ENCODE measurements at regions not wholly inside any gene's neighbourhood (a gene's known extent, or its start where the extent isn't known, plus 50 kb on each side); places are given as distances from the start of the nearest gene placed in this dataset.

DNA sequence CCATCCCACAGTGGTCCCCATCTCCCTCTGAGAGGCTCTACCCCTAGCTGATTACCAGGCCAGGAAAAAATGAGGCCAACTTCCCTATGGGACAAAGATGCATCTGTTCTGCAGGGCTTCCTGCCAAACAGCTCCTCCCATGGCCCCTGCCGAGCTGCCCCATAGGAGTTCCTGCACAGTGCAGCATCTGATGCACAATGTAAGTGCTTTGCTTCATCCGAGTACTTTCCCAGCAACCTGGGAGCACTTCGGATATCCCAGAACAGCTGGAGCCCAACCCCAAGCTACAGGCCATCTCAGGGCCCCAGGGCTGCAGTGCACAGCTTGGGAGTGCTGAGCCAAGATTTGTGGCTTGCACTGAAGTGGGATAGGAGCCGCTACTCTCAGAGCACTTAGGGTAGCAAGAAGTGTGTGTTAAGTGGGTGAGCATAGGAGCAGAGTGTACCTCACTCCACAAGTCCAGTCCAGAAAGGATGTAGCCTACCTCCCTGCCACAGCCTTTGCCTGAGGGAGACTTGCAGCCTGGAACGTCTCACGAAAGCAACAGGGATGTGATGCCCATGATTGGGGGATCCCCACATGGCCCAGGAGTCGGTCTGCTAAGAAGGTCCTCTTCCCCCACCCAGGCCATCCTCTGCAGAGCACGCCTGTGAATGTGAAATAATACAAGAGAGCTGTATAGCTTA lies 209.6 kb upstream of the VWC2 start:
- WGBS, 2 experiments (ENCODE audit: extremely low coverage in 2 of 2, insufficient read length in 1 of 2), result 33% methylated on average over 1 of the region's 8 CpGs; no CpG with 5 or more reads in 1 of the 2 experiments
- ATAC-seq (ENCODE audit: low read depth), result no peak
- H2BK120ac ChIP-seq (ENCODE audit: low read depth, low read length), result no peak overlapping the region
- H3K9me1 ChIP-seq (ENCODE audit: insufficient read depth, low read length), result no peaks in the 10 kb centered on the region
- DNase-seq, result no peak
- H2AK9ac ChIP-seq (replicated peaks; ENCODE audit: low read depth, low read length, poor library complexity), result no peak overlapping the region
- peaks cover 10% of the 10 kb centered on the region for H3K9me3 ChIP-seq (ENCODE audit: control insufficient read depth, insufficient read depth, low read length)
- H4K8ac ChIP-seq (ENCODE audit: low read depth in 2 of 2, low read length in 2 of 2), result no peak overlapping the region
- H2AFZ ChIP-seq (replicated peaks; ENCODE audit: low read length, poor library complexity), result no peak overlapping the region
- ChIA-PET POLR2A (ENCODE audit: unreplicated experiment) (no interaction called here), CTCF (no interaction called here)
- H3K56ac ChIP-seq (ENCODE audit: extremely low read depth, insufficient read depth, low read length), result no peak overlapping the region
- H4K91ac ChIP-seq (ENCODE audit: insufficient read depth, low read depth, low read length), result no peak overlapping the region
- no peak overlapping the region for H3K14ac ChIP-seq (replicated peaks; ENCODE audit: low read depth, low read length)
- TF ChIP-seq CEBPB (IDR thresholded peaks at IDR 0.05; ENCODE audit: low read depth, low read length) (no peak), CHD1 (IDR thresholded peaks at IDR 0.05; ENCODE audit: low read depth, low read length) (no peak), FOS (IDR thresholded peaks at IDR 0.05; ENCODE audit: low read depth, low read length) (no peak)
- dilution Hi-C loops (cut with HindIII; ENCODE audit: low sequenced_read_pairs, unreplicated experiment), result no loop called here
- BruUV-seq (replicated peaks), result no TSS peak
- no peak overlapping the region for H2AK5ac ChIP-seq (ENCODE audit: low read depth, low read length)
- H2BK20ac ChIP-seq (ENCODE audit: low read depth, low read length), result no peak overlapping the region
- no peaks in the 10 kb centered on the region for H3K36me3 ChIP-seq (ENCODE audit: control insufficient read depth, insufficient read depth, low read length)
- no peak overlapping the region for H3K4me3 ChIP-seq (ENCODE audit: insufficient read depth, low read depth, low read length)
- H3K4ac ChIP-seq (ENCODE audit: low read depth, low read length), result no peak overlapping the region
- H3K18ac ChIP-seq (ENCODE audit: low read depth, low read length), result no peak overlapping the region
- H3K23ac ChIP-seq (ENCODE audit: low read depth, low read length), result no peak overlapping the region
- intact Hi-C loops (cut with micrococcal nuclease), result no loop called here
- in situ Hi-C loops (cut with MboI; ENCODE audit: low sequenced_read_pairs), result no loop called here
- no peaks in the 10 kb centered on the region for H3K27me3 ChIP-seq (ENCODE audit: control insufficient read depth, insufficient read depth, low read length)
- H3K79me1 ChIP-seq (ENCODE audit: low read depth in 1 of 2, low read length in 2 of 2), result no peaks in the 10 kb centered on the region
- no peak overlapping the region for H3K9ac ChIP-seq (ENCODE audit: low read depth, low read length)
- no peak overlapping the region for H3K27ac ChIP-seq (ENCODE audit: insufficient read depth, low read length)
- no peak overlapping the region for H2BK15ac ChIP-seq (ENCODE audit: low read depth, low read length)
- H2BK5ac ChIP-seq (ENCODE audit: low read depth, low read length, poor library complexity, severe bottlenecking), result no peak overlapping the region
- no peak overlapping the region for H4K5ac ChIP-seq (ENCODE audit: low read depth, low read length)
- H4K20me1 ChIP-seq (ENCODE audit: insufficient read depth, low read length), result no peaks in the 10 kb centered on the region
- no peak overlapping the region for H3K4me2 ChIP-seq (ENCODE audit: low read depth, low read length)
- no peaks in the 10 kb centered on the region for H3K4me1 ChIP-seq (ENCODE audit: control insufficient read depth, insufficient read depth, low read length)

Data from IMR-90 (cell line).